BJ (cell line): ENCODE measurements at regions not wholly inside any gene's neighbourhood (a gene's known extent, or its start where the extent isn't known, plus 50 kb on each side); places are given as distances from the start of the nearest gene placed in this dataset.

Experiments used
- CTCF ChIA-PET: fragments of 350-600 bp; formaldehyde crosslinking; extraction: SDS; loops from one replicate; lab custom pipeline; 2021; ENCODE audit warnings: antibody characterized with exemption, inconsistent platforms; lab: Yijun Ruan, JAX
- POLR2A ChIA-PET: fragments of 300-600 bp; sonication (Branson Sonifier 250); formaldehyde crosslinking; extraction: SDS; loops from one replicate; lab custom pipeline; 2021; ENCODE audit warnings: antibody characterized with exemption; lab: Charles Lee
- DNase-seq: peaks from one replicate; pipeline ENCODE4 v3.0.0-alpha.2; 2011; ENCODE audit warnings: low read depth
- H3K27me3 ChIP-seq: 2 replicates; pipeline ENCODE4 v1.6.0; 2011; ENCODE audit warnings: low read length; ENCODE audit not compliant: control insufficient read depth, insufficient read depth
- H3K36me3 ChIP-seq: 2 replicates; pipeline ENCODE4 v1.5.1; 2011; ENCODE audit warnings: low read length; ENCODE audit not compliant: control insufficient read depth, insufficient read depth
- H3K4me3 ChIP-seq: 2 replicates; pipeline ENCODE4 v1.5.1; 2011; ENCODE audit warnings: low read depth, mild to moderate bottlenecking, control low read depth, low read length
- CTCF ChIP-seq: IDR thresholded peaks from 2 replicates; pipeline ENCODE4 v1.5.1; 2011; ENCODE audit warnings: low read depth, mild to moderate bottlenecking, control low read depth, inconsistent platforms, low read length, moderate library complexity; ENCODE audit not compliant: insufficient read depth

DNA sequence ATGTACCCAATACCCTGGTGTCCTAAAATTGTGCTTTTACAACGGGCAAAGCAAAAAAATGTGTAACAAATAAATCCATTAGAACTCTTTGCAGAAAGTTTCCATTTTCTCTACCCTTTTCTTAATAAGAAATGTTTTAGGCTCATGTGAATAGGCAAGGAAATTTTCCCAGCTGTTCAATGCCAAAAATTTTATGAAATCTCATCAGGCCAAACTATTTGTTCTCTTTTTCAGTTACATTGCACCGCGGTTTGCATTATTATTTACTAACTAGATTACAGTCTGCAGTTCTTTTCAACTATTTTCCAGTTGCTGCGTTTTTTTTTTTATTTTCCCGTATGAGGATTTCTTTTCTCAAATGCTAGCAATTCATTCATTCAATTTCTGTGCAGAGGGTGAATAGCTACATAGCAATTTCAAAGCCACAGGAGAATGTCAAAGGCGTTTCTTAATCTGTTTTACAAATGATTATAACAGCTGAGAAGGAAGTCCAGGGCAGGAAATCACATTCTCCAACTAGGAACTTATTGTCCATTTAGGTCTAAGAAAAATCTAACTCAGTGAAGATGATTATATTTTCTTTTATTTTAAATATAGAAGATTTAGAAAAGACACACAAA lies 367.5 kb upstream of the MMADHC start:
- DNase-seq = no peak
- no peak for TF ChIP-seq CTCF
- CTCF ChIA-PET = interaction anchor here (0.6 kb wide), 1 partner anchor 16 kb away, joined by 3 read pairs; no protein-coding TSS in a partner anchor

DNA sequence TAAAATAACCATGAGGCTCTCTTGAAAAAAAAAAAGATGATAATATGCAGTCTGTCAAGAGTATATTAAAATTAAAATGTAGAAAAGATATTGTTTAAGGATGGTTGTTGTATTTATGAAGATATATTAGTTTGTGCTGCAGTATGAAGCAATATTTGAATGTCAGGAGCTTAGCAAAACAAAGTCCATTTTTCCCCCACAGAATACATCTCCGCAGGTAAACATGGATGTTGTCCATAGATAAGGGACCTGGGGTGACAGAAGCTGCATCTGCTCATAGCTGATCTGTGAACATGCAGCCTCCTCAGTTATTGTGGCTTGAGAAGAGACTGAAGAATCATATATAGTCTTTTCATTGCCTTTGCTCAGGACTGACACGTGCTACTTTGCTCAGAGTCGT lies 366.1 kb upstream of the MMADHC start:
- POLR2A ChIA-PET = no interaction called here
- TF ChIP-seq CTCF = no peak
- no peak for DNase-seq
- H3K27me3 ChIP-seq = no peaks in the 10 kb centered on the region
- CTCF ChIA-PET = interaction anchor here (0.6 to 1.9 kb wide), 3 partner anchors 10 to 23 kb away, joined by 3 to 4 read pairs (median 3); no protein-coding TSS in a partner anchor
- no peak overlapping the region for H3K4me3 ChIP-seq
- H3K36me3 ChIP-seq = no peaks in the 10 kb centered on the region

More for the DNA sequence above, 367.5 kb upstream of the MMADHC start:
- POLR2A ChIA-PET = no interaction called here
- Histone ChIP-seq H3K4me3 (no peak overlapping the region), H3K27me3 (no peaks in the 10 kb centered on the region), H3K36me3 (no peaks in the 10 kb centered on the region)

DNA sequence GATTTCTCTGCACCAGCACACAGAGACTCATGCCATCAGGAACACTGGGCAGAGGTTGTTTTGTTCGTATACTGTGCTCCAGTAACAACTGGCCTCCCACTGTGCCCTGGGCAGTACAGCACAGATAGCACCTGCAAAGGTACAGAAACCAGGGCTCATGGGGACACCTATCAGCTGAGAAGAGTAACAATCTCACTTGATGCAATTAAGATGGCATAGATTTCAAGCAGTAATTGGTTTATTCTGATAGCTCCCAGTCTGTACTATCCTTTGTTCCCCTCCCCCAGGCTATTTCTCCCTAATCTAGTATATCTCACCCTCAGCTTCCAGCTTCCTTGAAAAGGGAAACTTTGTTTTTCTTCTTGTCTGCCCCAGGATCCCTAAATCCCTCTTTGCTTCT lies 343.9 kb upstream of the MMADHC start:
- POLR2A ChIA-PET = interaction anchor here (0.6 kb wide), 1 partner anchor 273 kb away, joined by 3 read pairs; no protein-coding TSS in a partner anchor
- no peak for DNase-seq
- CTCF ChIA-PET = no interaction called here
- H3K36me3 ChIP-seq = no peaks in the 10 kb centered on the region
- no peak overlapping the region for H3K4me3 ChIP-seq
- H3K27me3 ChIP-seq = no peaks in the 10 kb centered on the region
- TF ChIP-seq CTCF = no peak

DNA sequence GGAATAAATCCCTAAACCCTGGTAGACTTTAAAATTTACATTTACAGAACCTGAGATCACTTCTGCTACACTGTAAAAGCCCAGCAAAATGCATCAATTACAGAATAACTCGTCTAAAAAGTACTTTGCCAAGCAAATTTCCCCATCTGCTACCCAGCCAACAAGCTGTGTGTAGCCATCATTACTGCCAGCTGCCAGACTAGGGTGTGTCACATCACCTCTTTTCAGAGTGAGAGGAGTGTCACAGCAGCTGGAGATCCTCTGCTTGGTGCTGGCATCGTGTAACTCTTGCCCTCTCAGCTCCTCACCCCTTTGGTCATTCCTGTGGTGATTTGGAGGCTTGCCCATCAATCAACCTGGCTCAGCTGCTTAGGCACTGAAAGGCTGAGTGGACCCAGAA lies 340.4 kb upstream of the MMADHC start:
- Histone ChIP-seq H3K4me3 (no peak overlapping the region), H3K36me3 (no peaks in the 10 kb centered on the region), H3K27me3 (no peaks in the 10 kb centered on the region)
- ChIA-PET CTCF (interaction anchor here (0.9 to 1.0 kb wide), 2 partner anchors 13 to 19 kb away, joined by 3 to 4 read pairs; no protein-coding TSS in a partner anchor), POLR2A (no interaction called here)
- TF ChIP-seq CTCF = no peak
- DNase-seq = no peak

GRCh38 chr2:149926149-149926548 lies 338.6 kb upstream of the MMADHC start:
- TF ChIP-seq CTCF = no peak
- Histone ChIP-seq H3K4me3 (no peak overlapping the region), H3K36me3 (no peaks in the 10 kb centered on the region), H3K27me3 (no peaks in the 10 kb centered on the region)
- DNase-seq = no peak
- CTCF ChIA-PET = interaction anchor here (0.6 kb wide), 1 partner anchor 15 kb away, joined by 3 read pairs; no protein-coding TSS in a partner anchor
- POLR2A ChIA-PET = no interaction called here
